Large intestine (tissue), 3 donors: ENCODE measurements at regions not wholly inside any gene's neighbourhood (a gene's known extent, or its start where the extent isn't known, plus 50 kb on each side); places are given as distances from the start of the nearest gene placed in this dataset.

Experiments used
- DNase-seq, 2 donors: peaks; one replicate each; pipeline versions ENCODE4 v3.0.0 to v3.0.0-alpha.2; 2013
- H3K27ac ChIP-seq: one replicate; pipeline ENCODE4 v1.5.1; 2013; ENCODE audit warnings: low read length
- H3K27me3 ChIP-seq: 2 replicates; pipeline ENCODE4 v1.6.1; 2013; ENCODE audit warnings: low read length; ENCODE audit not compliant: control insufficient read depth, insufficient read depth
- H3K36me3 ChIP-seq: 2 replicates; pipeline ENCODE4 v1.6.1; 2013; ENCODE audit warnings: low read length; ENCODE audit not compliant: control insufficient read depth, insufficient read depth
- H3K4me1 ChIP-seq: one replicate; pipeline ENCODE4 v1.6.1; 2013; ENCODE audit warnings: low read length; ENCODE audit not compliant: control insufficient read depth, insufficient read depth
- H3K4me3 ChIP-seq: one replicate; pipeline ENCODE4 v1.5.1; 2013; ENCODE audit warnings: low read length
- H3K9me3 ChIP-seq: one replicate; pipeline ENCODE4 v1.6.1; 2013; ENCODE audit warnings: mild to moderate bottlenecking, low read depth, low read length, moderate library complexity; ENCODE audit not compliant: control insufficient read depth
- WGBS: methylation state at CpG from one replicate; pipeline ENCODE4 v1.1.5; 2013; ENCODE audit warnings: low lambda C conversion rate; ENCODE audit not compliant: insufficient coverage; 5-methylcytosine and 5-hydroxymethylcytosine counted together

DNA sequence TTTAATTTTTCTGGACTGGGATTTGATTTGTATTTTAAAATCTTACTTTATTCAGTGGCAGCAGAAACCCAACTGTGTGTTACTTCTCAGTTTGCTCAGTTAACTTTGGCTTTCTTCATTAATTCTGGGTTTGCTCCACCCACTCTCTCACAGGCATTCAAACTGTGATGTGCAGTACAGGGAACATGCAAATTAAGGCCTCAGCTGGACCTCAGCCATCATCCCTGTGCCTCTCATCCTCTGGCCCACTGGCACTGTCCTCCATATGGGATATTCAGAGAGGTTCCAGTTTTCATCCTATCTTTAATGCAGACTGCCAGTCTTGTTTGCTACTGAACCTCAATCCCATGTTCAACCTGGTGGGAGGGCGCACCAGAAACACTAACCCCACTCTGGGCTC lies 743.4 kb upstream of the IGFBP3 start:
- Histone ChIP-seq H3K4me3 (no peak overlapping the region), H3K4me1 (peaks cover 4% of the 10 kb centered on the region), H3K27ac (no peak overlapping the region), H3K27me3 (no peaks in the 10 kb centered on the region), H3K9me3 (no peaks in the 10 kb centered on the region), H3K36me3 (no peaks in the 10 kb centered on the region)
- no peak for DNase-seq
- WGBS: no CpG with 5 or more reads among the region's 1 CpG

DNA sequence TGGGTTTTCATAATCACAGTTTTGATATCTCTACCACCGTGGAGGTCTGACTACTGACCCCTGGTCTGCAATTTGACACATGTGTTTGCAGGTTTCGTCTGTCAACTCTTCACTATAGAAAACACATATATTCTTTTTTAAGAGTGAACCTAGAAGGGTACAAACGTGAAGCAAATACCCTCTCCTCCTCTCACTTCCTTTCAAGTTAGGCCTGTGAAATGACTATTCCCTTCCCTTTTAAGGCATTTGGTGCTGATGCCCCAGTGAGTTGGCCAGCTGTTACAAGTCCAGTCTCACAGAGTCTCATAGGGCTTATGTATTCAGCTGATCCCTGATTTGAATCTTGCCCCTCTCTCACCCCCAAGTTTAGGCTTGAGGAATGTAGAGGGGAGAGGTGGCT lies 742.0 kb upstream of the IGFBP3 start:
- no peaks in the 10 kb centered on the region for H3K36me3 ChIP-seq
- H3K4me3 ChIP-seq: no peak overlapping the region
- no peaks in the 10 kb centered on the region for H3K9me3 ChIP-seq
- 100% methylated on average over 1 of the region's 3 CpGs for whole genome bisulfite sequencing
- no peak overlapping the region for H3K27ac ChIP-seq
- H3K4me1 ChIP-seq: peaks cover 4% of the 10 kb centered on the region
- DNase-seq: no peak
- H3K27me3 ChIP-seq: no peaks in the 10 kb centered on the region

DNA sequence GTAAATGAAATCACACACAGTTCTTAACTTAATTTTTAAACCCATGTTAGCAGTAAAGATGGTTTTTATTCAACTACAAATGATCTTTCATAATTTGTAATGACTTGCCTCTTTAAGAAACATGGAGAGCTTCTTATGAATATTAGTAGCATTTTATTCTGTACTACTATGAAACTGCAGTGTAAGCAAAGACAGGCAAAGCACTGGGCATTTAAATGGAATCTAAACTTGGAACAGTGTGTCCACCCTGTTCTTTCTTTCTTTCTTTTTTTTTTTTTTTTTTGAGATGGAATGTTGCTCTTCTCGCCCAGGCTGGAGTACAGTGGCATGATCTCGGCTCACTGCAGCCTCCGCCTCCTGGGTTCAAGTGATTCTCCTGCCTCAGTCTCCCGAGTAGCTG lies 740.4 kb upstream of the IGFBP3 start:
- Histone ChIP-seq H3K9me3 (no peaks in the 10 kb centered on the region), H3K4me3 (no peak overlapping the region), H3K27ac (peak overlapping the region; percentile 76), H3K36me3 (no peaks in the 10 kb centered on the region), H3K4me1 (peaks cover 4% of the 10 kb centered on the region), H3K27me3 (no peaks in the 10 kb centered on the region)
- no peak for DNase-seq
- WGBS: no CpG with 5 or more reads among the region's 4 CpGs

DNA sequence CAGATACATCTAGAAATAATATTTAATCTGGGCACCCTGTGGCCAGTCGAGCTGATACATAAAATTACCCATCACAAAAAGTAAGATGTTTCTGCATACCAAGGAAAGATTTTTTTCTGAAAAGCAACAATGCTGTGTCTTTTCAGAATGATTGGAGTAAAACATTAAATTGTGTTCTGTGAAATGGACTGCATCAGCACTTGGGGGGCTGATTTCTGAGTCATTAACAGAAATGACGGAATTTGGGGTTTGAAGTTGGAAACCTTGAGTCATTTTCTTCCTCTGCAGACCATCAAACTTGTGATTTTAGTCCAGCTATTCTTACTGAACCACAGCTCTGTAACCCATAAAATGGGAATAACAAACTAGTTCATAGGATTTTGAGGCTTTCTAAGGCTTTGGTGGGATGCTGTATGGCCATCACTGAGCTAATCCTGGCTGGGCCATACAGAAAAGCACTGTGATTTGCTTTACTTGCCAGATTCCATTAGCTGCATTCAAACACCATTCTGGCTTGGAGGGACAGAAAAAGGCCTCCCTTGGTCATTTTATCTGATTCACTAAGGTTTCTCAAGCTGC lies 739.4 kb upstream of the IGFBP3 start:
- Histone ChIP-seq H3K4me1 (peaks cover 4% of the 10 kb centered on the region), H3K27ac (peak overlapping the region; percentile 76), H3K9me3 (no peaks in the 10 kb centered on the region), H3K4me3 (no peak overlapping the region), H3K27me3 (no peaks in the 10 kb centered on the region), H3K36me3 (no peaks in the 10 kb centered on the region)
- DNase-seq: peak in 1 of 2 donors; percentile 40
- 60% methylated on average over 1 of the region's 2 CpGs for WGBS

DNA sequence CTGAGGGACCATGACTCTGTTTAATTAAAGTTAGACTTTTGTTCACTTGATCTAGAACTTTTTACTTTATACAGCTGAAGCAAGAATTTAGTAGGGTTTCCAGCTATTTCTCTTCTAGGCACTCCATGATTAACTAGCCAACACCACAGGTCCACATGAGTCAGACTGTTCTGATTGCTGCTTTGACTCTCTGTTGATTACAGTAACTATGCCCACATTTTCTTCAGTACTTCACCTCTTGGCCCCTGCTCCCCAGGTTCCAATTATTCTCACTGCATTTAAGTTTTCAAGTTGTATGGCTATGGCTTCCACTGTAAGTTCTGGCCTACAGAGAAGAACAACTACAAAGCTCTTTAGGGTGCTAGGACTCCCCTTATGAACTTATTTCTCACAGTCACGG lies 737.2 kb upstream of the IGFBP3 start:
- no peaks in the 10 kb centered on the region for H3K9me3 ChIP-seq
- no peak overlapping the region for H3K4me3 ChIP-seq
- no peaks in the 10 kb centered on the region for H3K27me3 ChIP-seq
- no peaks in the 10 kb centered on the region for H3K36me3 ChIP-seq
- no peak for DNase-seq
- no CpG with 5 or more reads among the region's 1 CpG for WGBS
- peaks cover 4% of the 10 kb centered on the region for H3K4me1 ChIP-seq
- no peak overlapping the region for H3K27ac ChIP-seq

DNA sequence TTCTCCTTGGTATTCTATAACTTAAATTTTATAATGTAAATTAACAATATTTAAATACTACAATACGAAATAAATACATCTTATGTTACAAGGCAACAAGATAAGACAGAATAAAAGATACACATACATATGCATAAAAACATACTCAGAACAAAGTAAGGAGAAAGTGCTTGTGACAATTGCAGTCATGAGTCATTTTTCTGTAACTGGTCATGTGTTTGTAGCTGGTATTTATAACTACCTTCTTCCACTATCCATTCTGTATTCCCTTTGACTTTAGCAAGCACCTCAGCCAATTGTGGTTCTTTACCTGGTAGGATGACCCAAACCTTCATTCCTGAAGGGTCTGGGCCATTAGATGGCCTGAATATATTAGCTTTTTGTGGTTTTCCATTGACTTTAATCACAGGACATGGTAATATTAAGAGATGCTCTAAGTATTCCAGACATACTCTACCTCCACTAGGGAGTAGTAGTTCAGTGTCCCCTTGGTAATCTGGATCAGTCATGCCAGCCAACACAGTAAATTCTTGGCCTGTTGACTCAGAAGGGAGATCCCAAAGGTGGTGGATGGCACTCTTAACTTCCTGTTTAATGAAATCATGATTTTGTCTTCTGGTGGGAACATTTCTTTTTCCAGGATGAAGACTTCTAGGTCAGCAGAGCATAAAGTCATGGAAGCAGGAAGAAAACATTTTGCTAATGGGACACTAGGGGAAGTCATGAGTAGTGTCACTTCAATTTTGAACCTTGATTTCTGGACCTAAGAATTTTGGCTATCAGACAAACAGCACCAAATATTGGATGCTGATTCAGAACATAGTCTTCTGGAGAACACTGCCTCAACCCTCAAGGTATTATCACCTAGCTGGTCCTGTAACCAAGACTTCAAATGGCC lies 733.7 kb upstream of the IGFBP3 start:
- 100% methylated on average over 1 of the region's 1 CpG for WGBS
- peak in 1 of 2 donors; percentile 49 for DNase-seq

DNA sequence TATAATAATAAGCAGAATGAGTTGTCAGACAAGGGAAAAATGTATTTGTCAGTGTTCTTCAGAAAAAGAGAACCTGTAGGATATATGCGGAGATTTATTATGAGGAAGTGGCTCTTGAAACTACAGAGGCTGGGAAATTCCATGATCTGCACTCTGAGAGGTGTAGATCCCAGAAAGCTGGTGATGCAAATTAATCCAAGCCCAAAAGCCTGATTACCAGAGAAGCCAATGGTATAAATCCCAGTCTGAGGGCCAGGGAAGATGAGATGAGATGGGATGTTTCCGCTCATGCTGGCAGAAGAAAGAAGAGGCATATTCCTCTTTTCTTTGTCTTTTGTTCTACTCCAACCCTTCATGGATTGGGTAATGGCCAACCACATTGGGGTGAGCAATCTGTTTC lies 732.8 kb upstream of the IGFBP3 start:
- no peaks in the 10 kb centered on the region for H3K27me3 ChIP-seq
- no peak overlapping the region for H3K27ac ChIP-seq
- peaks cover 2% of the 10 kb centered on the region for H3K9me3 ChIP-seq
- no peak for DNase-seq
- H3K36me3 ChIP-seq: no peaks in the 10 kb centered on the region
- WGBS: 100% methylated on average over 1 of the region's 2 CpGs
- H3K4me3 ChIP-seq: no peak overlapping the region
- peaks cover 15% of the 10 kb centered on the region for H3K4me1 ChIP-seq

More for the DNA sequence above, 733.7 kb upstream of the IGFBP3 start:
- Histone ChIP-seq H3K36me3 (no peaks in the 10 kb centered on the region), H3K4me3 (no peak overlapping the region), H3K27ac (no peak overlapping the region), H3K4me1 (peaks cover 15% of the 10 kb centered on the region), H3K9me3 (no peaks in the 10 kb centered on the region), H3K27me3 (no peaks in the 10 kb centered on the region)

DNA sequence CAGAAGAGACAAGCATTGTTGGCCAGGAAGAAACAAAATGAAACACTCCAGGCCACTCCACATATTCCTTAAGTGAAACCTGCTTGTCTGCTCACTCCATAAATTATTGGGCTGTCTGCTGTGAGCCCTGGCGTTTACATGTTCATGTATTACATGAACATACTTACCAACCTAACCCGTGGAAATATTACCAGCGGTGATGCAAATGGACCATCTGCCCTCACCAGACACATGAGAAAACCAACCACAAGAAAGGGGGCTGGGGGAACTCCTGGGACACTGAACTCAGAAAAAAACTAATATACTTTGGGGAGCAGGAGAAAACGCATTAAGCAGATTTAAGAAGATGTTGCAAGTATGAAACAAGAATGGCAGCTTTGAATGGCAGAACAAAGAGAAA lies 731.2 kb upstream of the IGFBP3 start:
- Histone ChIP-seq H3K9me3 (peaks cover 7% of the 10 kb centered on the region), H3K4me1 (peaks cover 15% of the 10 kb centered on the region), H3K4me3 (no peak overlapping the region), H3K36me3 (no peaks in the 10 kb centered on the region), H3K27me3 (no peaks in the 10 kb centered on the region), H3K27ac (peak overlapping the region; percentile 82)
- DNase-seq: no peak
- WGBS: 86% methylated on average over 1 of the region's 4 CpGs

DNA sequence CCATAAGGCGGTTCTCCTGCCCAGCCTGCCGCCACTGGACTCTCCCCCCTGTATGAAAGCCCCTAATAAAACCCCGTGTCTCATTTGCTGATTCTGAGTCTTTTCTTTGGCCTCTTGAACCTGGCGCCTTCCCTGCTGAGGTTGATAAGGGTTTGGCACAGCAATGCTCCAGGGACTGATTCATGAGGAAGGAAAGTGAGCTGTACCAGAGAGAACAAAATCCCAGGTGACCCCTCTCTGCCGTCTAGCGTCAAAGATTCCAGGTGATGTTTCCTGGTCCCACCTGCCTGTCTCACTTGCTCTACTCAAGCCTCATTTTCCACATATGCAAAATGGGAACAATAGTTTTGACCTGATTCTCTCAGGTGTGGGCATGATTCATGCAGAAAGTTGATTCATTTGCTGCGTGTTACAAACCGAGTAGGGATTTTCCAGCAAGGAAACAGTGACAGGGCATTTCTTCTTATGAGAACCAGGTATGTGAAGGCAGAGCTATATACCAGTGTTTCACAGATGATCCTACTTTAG lies 730.6 kb upstream of the IGFBP3 start:
- Histone ChIP-seq H3K9me3 (peaks cover 7% of the 10 kb centered on the region), H3K36me3 (no peaks in the 10 kb centered on the region), H3K4me1 (peaks cover 15% of the 10 kb centered on the region), H3K4me3 (no peak overlapping the region), H3K27ac (peak overlapping the region; percentile 82), H3K27me3 (no peaks in the 10 kb centered on the region)
- no CpG with 5 or more reads among the region's 8 CpGs for WGBS
- peak; percentile 50 to 77 for DNase-seq

DNA sequence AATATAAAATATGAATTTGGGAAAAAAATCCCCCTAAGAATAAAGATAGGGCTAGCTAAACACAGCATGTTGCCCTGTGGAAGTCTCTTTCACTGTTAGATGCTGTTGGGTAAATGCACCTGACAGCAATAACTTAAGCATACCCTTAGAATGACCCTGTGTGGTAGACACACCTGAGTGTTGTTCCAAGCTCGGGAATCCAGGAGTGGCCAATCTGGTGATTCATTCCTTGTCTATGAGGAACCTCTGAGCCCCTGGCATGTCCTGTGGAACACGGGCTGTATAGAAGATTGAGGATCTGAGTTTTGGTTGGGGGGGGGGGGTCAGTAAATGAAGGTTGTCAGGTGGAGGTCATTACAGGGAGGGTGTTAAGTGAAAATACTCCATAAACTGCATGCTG lies 730.0 kb upstream of the IGFBP3 start:
- peaks cover 7% of the 10 kb centered on the region for H3K9me3 ChIP-seq
- H3K27me3 ChIP-seq: no peaks in the 10 kb centered on the region
- H3K36me3 ChIP-seq: no peaks in the 10 kb centered on the region
- no peak overlapping the region for H3K4me3 ChIP-seq
- DNase-seq: peak; percentile 91 to 92
- peaks cover 15% of the 10 kb centered on the region for H3K4me1 ChIP-seq
- no CpG with 5 or more reads among the region's 2 CpGs for WGBS
- H3K27ac ChIP-seq: peak overlapping the region; percentile 82
